Neural cell (in vitro differentiated cells): ENCODE measurements at regions not wholly inside any gene's neighbourhood (a gene's known extent, or its start where the extent isn't known, plus 50 kb on each side); places are given as distances from the start of the nearest gene placed in this dataset.

Experiments used
- H2AFZ ChIP-seq: fragments of 200-600, 300-800 bp; sonication (generic), shearing (Covaris generic); 2 replicates; pipeline ENCODE4 v1.6.0; 2014; ENCODE audit warnings: low read depth, mild to moderate bottlenecking, antibody characterized with exemption, low read length, moderate library complexity
- H3F3A ChIP-seq: fragments of 200-600 bp; shearing (Covaris generic); 2 replicates; pipeline ENCODE4 v1.6.1; 2016; ENCODE audit warnings: mild to moderate bottlenecking, moderate library complexity, mixed read lengths, antibody characterized with exemption, low read length; ENCODE audit not compliant: insufficient read depth, poor library complexity, severe bottlenecking
- H3K27ac ChIP-seq: fragments of 200-600, 300-800 bp; sonication (generic), shearing (Covaris generic); 2 replicates; pipeline ENCODE4 v1.5.1; 2014; ENCODE audit warnings: mild to moderate bottlenecking, low read length, moderate library complexity
- H3K27me3 ChIP-seq: fragments of 300-800, 200-600 bp; sonication (generic), shearing (Covaris generic); 2 replicates; pipeline ENCODE4 v1.6.0; 2014; ENCODE audit warnings: mild to moderate bottlenecking, low read depth, low read length, moderate library complexity; ENCODE audit not compliant: insufficient read depth
- H3K36me3 ChIP-seq: fragments of 300-800, 200-600 bp; sonication (generic), shearing (Covaris generic); 2 replicates; pipeline ENCODE4 v1.5.1; 2014; ENCODE audit warnings: mild to moderate bottlenecking, antibody characterized with exemption, low read length, moderate library complexity; ENCODE audit not compliant: insufficient read depth
- H3K4me2 ChIP-seq: fragments of 300-800, 200-600 bp; sonication (generic), shearing (Covaris generic); 2 replicates; pipeline ENCODE4 v1.6.0; 2014; ENCODE audit warnings: mild to moderate bottlenecking, low read length
- H3K4me3 ChIP-seq: fragments of 300-800, 200-600 bp; sonication (generic), shearing (Covaris generic); 2 replicates; pipeline ENCODE4 v1.5.1; 2014; ENCODE audit warnings: mild to moderate bottlenecking, low read length, moderate library complexity
- H3K79me2 ChIP-seq: fragments of 200-600 bp; shearing (Covaris generic); replicated peaks from 2 replicates; pipeline ENCODE4 v1.6.0; 2014; ENCODE audit warnings: mild to moderate bottlenecking, low read length, moderate library complexity; ENCODE audit not compliant: insufficient read depth
- H3K9ac ChIP-seq: fragments of 300-800, 200-600 bp; sonication (generic), shearing (Covaris generic); 2 replicates; pipeline ENCODE4 v1.6.1; 2016; ENCODE audit warnings: mild to moderate bottlenecking, low read length, mixed read lengths
- H3K9me2 ChIP-seq: fragments of 200-600 bp; shearing (Covaris generic); 2 replicates; pipeline ENCODE4 v1.6.1; 2016; ENCODE audit warnings: mild to moderate bottlenecking, low read length, mixed read lengths; ENCODE audit not compliant: insufficient read depth
- H3K9me3 ChIP-seq: fragments of 200-600, 300-800 bp; sonication (generic), shearing (Covaris generic); 2 replicates; pipeline ENCODE4 v1.6.1; 2016; ENCODE audit warnings: mild to moderate bottlenecking, mixed run types, low read length, moderate library complexity, mixed read lengths
- H4K20me1 ChIP-seq: fragments of 200-600 bp; shearing (Covaris generic); 2 replicates; pipeline ENCODE4 v1.6.1; 2016; ENCODE audit warnings: mild to moderate bottlenecking, mixed run types; ENCODE audit not compliant: insufficient read depth
- EP300 ChIP-seq: fragments of 450-650 bp; conservative IDR thresholded peaks from 2 replicates; pipeline ENCODE4 v1.6.1; 2014; ENCODE audit warnings: antibody characterized with exemption, mild to moderate bottlenecking, moderate library complexity; ENCODE audit not compliant: poor library complexity, severe bottlenecking
- EZH2 ChIP-seq: fragments of 200-600, 300-800 bp; shearing (Covaris generic), sonication (generic); IDR thresholded peaks from 2 replicates; pipeline ENCODE4 v1.6.1; 2014; ENCODE audit warnings: antibody characterized with exemption, low read length, borderline replicate concordance, mild to moderate bottlenecking; ENCODE audit not compliant: insufficient read depth, poor library complexity, severe bottlenecking
- MXI1 ChIP-seq: fragments of 450-650 bp; conservative IDR thresholded peaks from 2 replicates; pipeline ENCODE4 v1.6.1; 2014; ENCODE audit warnings: antibody characterized with exemption, mild to moderate bottlenecking; ENCODE audit not compliant: poor library complexity, severe bottlenecking
- POLR2AphosphoS5 ChIP-seq: IDR thresholded peaks from 2 replicates; pipeline ENCODE4 v1.6.1; 2012
- RAD21 ChIP-seq: fragments of 450-650 bp; conservative IDR thresholded peaks from 2 replicates; pipeline ENCODE4 v1.6.1; 2014; ENCODE audit warnings: antibody characterized with exemption, mild to moderate bottlenecking, moderate library complexity
- SMC3 ChIP-seq: fragments of 450-650 bp; conservative IDR thresholded peaks from 2 replicates; pipeline ENCODE4 v1.6.1; 2014; ENCODE audit warnings: antibody characterized with exemption, mild to moderate bottlenecking, moderate library complexity; ENCODE audit not compliant: poor library complexity
- TAF1 ChIP-seq: IDR thresholded peaks from 2 replicates; pipeline ENCODE4 v1.6.1; 2012; ENCODE audit warnings: low read depth
- TF ChIP-seq, protein P1 (sequence below): IDR thresholded peaks from 2 replicates; pipeline ENCODE4 v1.6.1; 2012; ENCODE audit warnings: borderline replicate concordance
- TF ChIP-seq, protein P2 (sequence below): fragments of 450-650 bp; IDR thresholded peaks from 2 replicates; pipeline ENCODE4 v1.5.1; 2014; ENCODE audit warnings: antibody characterized with exemption, mild to moderate bottlenecking, moderate library complexity; ENCODE audit not compliant: poor library complexity, severe bottlenecking

DNA sequence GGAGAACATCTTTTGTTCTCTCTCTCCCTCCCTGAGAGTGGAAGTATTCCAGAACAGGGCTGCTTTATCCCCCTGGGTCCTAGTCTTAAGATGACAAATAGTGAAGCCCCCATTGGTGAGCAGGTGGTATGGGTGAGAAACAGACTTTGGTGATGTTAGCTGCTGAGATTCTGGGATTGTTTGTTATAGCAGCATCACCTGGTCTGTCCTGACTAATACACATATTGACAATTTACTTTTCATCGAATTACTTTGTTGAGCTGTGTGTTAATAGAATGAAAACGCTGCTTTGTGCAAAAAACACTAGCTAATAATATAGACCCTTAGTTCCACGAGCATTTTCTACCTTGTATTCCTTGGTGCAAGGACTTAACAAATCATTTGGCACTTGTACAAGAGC is 133.5 kb downstream of the ASMT start:
- no peaks in the 10 kb centered on the region for H3K27me3 ChIP-seq
- no peaks in the 10 kb centered on the region for H3K36me3 ChIP-seq
- no peak overlapping the region for H3K4me3 ChIP-seq
- H3K9me3 ChIP-seq = no peaks in the 10 kb centered on the region
- no peaks in the 10 kb centered on the region for H3K79me2 ChIP-seq
- H3F3A ChIP-seq = no peaks in the 10 kb centered on the region
- H3K9ac ChIP-seq = no peak overlapping the region
- no peaks in the 10 kb centered on the region for H3K9me2 ChIP-seq
- no peak overlapping the region for H2AFZ ChIP-seq
- TF ChIP-seq EZH2 = no peak
- no peak for TF ChIP-seq TAF1
- TF ChIP-seq, protein P1, sequence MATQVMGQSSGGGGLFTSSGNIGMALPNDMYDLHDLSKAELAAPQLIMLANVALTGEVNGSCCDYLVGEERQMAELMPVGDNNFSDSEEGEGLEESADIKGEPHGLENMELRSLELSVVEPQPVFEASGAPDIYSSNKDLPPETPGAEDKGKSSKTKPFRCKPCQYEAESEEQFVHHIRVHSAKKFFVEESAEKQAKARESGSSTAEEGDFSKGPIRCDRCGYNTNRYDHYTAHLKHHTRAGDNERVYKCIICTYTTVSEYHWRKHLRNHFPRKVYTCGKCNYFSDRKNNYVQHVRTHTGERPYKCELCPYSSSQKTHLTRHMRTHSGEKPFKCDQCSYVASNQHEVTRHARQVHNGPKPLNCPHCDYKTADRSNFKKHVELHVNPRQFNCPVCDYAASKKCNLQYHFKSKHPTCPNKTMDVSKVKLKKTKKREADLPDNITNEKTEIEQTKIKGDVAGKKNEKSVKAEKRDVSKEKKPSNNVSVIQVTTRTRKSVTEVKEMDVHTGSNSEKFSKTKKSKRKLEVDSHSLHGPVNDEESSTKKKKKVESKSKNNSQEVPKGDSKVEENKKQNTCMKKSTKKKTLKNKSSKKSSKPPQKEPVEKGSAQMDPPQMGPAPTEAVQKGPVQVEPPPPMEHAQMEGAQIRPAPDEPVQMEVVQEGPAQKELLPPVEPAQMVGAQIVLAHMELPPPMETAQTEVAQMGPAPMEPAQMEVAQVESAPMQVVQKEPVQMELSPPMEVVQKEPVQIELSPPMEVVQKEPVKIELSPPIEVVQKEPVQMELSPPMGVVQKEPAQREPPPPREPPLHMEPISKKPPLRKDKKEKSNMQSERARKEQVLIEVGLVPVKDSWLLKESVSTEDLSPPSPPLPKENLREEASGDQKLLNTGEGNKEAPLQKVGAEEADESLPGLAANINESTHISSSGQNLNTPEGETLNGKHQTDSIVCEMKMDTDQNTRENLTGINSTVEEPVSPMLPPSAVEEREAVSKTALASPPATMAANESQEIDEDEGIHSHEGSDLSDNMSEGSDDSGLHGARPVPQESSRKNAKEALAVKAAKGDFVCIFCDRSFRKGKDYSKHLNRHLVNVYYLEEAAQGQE = no peak
- no peak for TF ChIP-seq EP300
- no peak for TF ChIP-seq POLR2AphosphoS5
- TF ChIP-seq MXI1 = no peak
- TF ChIP-seq, protein P2, sequence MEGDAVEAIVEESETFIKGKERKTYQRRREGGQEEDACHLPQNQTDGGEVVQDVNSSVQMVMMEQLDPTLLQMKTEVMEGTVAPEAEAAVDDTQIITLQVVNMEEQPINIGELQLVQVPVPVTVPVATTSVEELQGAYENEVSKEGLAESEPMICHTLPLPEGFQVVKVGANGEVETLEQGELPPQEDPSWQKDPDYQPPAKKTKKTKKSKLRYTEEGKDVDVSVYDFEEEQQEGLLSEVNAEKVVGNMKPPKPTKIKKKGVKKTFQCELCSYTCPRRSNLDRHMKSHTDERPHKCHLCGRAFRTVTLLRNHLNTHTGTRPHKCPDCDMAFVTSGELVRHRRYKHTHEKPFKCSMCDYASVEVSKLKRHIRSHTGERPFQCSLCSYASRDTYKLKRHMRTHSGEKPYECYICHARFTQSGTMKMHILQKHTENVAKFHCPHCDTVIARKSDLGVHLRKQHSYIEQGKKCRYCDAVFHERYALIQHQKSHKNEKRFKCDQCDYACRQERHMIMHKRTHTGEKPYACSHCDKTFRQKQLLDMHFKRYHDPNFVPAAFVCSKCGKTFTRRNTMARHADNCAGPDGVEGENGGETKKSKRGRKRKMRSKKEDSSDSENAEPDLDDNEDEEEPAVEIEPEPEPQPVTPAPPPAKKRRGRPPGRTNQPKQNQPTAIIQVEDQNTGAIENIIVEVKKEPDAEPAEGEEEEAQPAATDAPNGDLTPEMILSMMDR = no peak
- no peak for TF ChIP-seq RAD21
- no peak for TF ChIP-seq SMC3
- no peak overlapping the region for H3K4me2 ChIP-seq
- no peaks in the 10 kb centered on the region for H4K20me1 ChIP-seq
- H3K27ac ChIP-seq = no peak overlapping the region

DNA sequence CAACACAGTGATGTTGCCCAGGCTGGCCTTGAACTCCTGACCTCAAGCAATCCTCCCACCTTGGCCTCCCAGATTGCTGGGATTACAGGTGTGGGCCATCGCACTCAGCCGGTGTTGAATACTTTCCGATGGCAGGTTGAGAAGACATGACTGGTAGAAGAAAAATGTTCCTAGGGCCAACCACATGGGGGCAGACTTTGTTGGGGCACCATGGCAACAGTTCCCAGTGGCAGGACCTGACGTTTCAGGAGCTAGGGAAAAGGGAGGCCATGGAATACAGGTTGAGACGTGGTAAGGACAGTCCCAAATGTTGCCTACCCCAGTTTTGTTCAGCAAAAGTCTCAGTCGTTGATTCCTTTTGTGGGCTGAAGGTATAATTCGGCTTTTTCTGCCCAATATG is 134.6 kb downstream of the ASMT start:
- Histone ChIP-seq H3K36me3 (no peaks in the 10 kb centered on the region), H3K9me3 (no peaks in the 10 kb centered on the region), H3K27ac (no peak overlapping the region), H3K4me2 (no peak overlapping the region), H2AFZ (no peak overlapping the region), H3K9ac (no peak overlapping the region), H3F3A (no peaks in the 10 kb centered on the region), H3K79me2 (no peaks in the 10 kb centered on the region), H4K20me1 (no peaks in the 10 kb centered on the region), H3K4me3 (no peak overlapping the region), H3K27me3 (no peaks in the 10 kb centered on the region), H3K9me2 (no peaks in the 10 kb centered on the region)
- TF ChIP-seq MXI1 (no peak), EP300 (no peak), SMC3 (no peak), EZH2 (no peak), POLR2AphosphoS5 (no peak), TAF1 (no peak), RAD21 (no peak)
- TF ChIP-seq, protein P2 = no peak
- TF ChIP-seq, protein P1 = no peak
